ENCODE measurements at regions not wholly inside any gene's neighbourhood (a gene's known extent, or its start where the extent isn't known, plus 50 kb on each side); places are given as distances from the start of the nearest gene placed in this dataset.

DNA sequence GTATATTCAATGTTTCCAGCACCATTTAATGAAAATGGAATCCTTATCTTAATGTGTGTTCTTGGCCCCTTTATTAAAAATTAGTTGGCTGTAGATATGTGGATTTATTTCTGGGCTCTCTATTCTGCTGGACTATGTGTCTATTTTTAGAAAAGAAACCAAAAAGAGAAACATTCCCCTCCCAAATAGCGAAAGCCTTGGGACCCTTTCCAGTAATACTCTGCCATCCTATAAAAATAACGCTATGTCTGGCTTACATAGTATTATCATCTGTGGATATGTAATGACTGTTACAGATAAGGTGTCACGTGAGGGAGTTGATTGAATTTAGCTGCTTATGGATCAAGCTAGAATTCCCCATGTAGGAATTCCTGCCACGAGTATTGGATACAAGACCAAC, 279.3 kb upstream of the KIF2B start:
- Mint-ChIP-seq H3K4me3 (no peak overlapping the region), H3K4me1 (ENCODE audit: low read depth) (no peaks in the 10 kb centered on the region), H3K9me3 (peaks cover 6% of the 10 kb centered on the region), H3K27me3 (no peaks in the 10 kb centered on the region), H3K36me3 (ENCODE audit: low read depth) (no peaks in the 10 kb centered on the region), H3K27ac (no peak overlapping the region)
- Histone ChIP-seq H3K27me3 (ENCODE audit: control insufficient read depth in 1 of 2, insufficient read depth in 2 of 2, low read length in 2 of 2) (no peaks in the 10 kb centered on the region), H3K36me3 (ENCODE audit: insufficient read depth, low read length) (no peaks in the 10 kb centered on the region), H3K9me3 (ENCODE audit: control insufficient read depth in 1 of 2, insufficient read depth in 1 of 2, low read length in 2 of 2) (peaks cover 0 to 5% of the 10 kb centered on the region in 2 experiments), H3K4me1 (ENCODE audit: insufficient read depth, low read length) (no peaks in the 10 kb centered on the region), H3K4me3 (ENCODE audit: low read length) (no peak overlapping the region), H3K27ac (ENCODE audit: low read depth in 1 of 2, low read length in 2 of 2) (no peak overlapping the region)
- no peak for ATAC-seq (ENCODE audit: poor library complexity)
- intact Hi-C loops (cut with DNase I, micrococcal nuclease): no loop called here
- ChIA-PET CTCF (no interaction called here), POLR2A (no interaction called here)
- no peak for TF ChIP-seq CTCF (IDR thresholded peaks at IDR 0.05)
- DNase-seq: no peak

DNA sequence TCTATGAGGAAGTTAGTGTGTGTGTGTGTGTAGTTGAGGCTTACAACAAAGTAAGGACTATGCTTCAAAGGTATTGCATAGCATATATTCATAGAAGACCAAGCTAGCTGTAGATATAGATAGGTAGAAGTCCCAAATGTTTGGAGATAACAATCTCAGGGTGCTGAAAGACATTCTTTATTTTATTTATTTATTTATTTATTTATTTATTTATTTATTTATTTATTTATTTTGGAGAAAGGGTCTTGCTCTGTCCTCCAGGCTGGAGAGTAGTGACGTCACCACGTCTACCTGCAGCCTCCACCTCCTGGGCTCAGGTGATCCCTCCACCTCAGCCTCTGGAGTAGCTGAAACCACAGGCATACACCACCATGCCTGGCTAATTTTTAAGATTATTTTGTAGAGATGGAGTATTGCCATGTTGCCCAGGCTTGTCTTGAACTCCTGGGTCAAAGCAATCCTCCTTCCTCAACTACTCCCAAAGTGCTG, 284.6 kb upstream of the KIF2B start:
- Histone ChIP-seq H3K36me3 (ENCODE audit: insufficient read depth, low read length) (no peaks in the 10 kb centered on the region), H3K27ac (ENCODE audit: low read depth in 1 of 2, low read length in 2 of 2) (no peak overlapping the region), H3K4me3 (ENCODE audit: low read length) (no peak overlapping the region), H3K9me3 (ENCODE audit: control insufficient read depth in 1 of 2, insufficient read depth in 1 of 2, low read length in 2 of 2) (no peaks in the 10 kb centered on the region), H3K4me1 (ENCODE audit: insufficient read depth, low read length) (no peaks in the 10 kb centered on the region), H3K27me3 (ENCODE audit: control insufficient read depth in 1 of 2, insufficient read depth in 2 of 2, low read length in 2 of 2) (no peaks in the 10 kb centered on the region)
- ATAC-seq (ENCODE audit: poor library complexity) (no peak), DNase-seq (no peak)
- no peak overlapping the region for H3K27ac Mint-ChIP-seq
- H3K27me3 Mint-ChIP-seq: no peaks in the 10 kb centered on the region
- no peak for TF ChIP-seq CTCF (IDR thresholded peaks at IDR 0.05)
- H3K9me3 Mint-ChIP-seq: peaks cover 4% of the 10 kb centered on the region
- no peaks in the 10 kb centered on the region for H3K36me3 Mint-ChIP-seq (ENCODE audit: low read depth)
- no peak overlapping the region for H3K4me3 Mint-ChIP-seq
- ChIA-PET CTCF (no interaction called here), POLR2A (no interaction called here)
- intact Hi-C loops (cut with DNase I, micrococcal nuclease): no loop called here
- no peaks in the 10 kb centered on the region for H3K4me1 Mint-ChIP-seq (ENCODE audit: low read depth)

GRCh38 chr17:53527473-53527872, 295.3 kb upstream of the KIF2B start:
- no peaks in the 10 kb centered on the region for H3K27me3 Mint-ChIP-seq
- no peaks in the 10 kb centered on the region for H3K36me3 Mint-ChIP-seq (ENCODE audit: low read depth)
- H3K4me1 Mint-ChIP-seq (ENCODE audit: low read depth): no peaks in the 10 kb centered on the region
- Histone ChIP-seq H3K36me3 (ENCODE audit: insufficient read depth, low read length) (no peaks in the 10 kb centered on the region), H3K27ac (ENCODE audit: low read depth in 1 of 2, low read length in 2 of 2) (no peak overlapping the region), H3K4me1 (ENCODE audit: insufficient read depth, low read length) (no peaks in the 10 kb centered on the region), H3K27me3 (ENCODE audit: control insufficient read depth in 1 of 2, insufficient read depth in 2 of 2, low read length in 2 of 2) (no peaks in the 10 kb centered on the region), H3K4me3 (ENCODE audit: low read length) (no peak overlapping the region), H3K9me3 (ENCODE audit: control insufficient read depth in 1 of 2, insufficient read depth in 1 of 2, low read length in 2 of 2) (no peaks in the 10 kb centered on the region)
- no peak overlapping the region for H3K4me3 Mint-ChIP-seq
- DNase-seq (no peak), ATAC-seq (ENCODE audit: poor library complexity) (no peak)
- TF ChIP-seq CTCF (IDR thresholded peaks at IDR 0.05): no peak
- intact Hi-C loops (cut with DNase I, micrococcal nuclease): no loop called here
- H3K9me3 Mint-ChIP-seq: peaks cover 12% of the 10 kb centered on the region
- ChIA-PET POLR2A (no interaction called here), CTCF (no interaction called here)
- no peak overlapping the region for H3K27ac Mint-ChIP-seq
